BE2C (cell line): ENCODE measurements at regions not wholly inside any gene's neighbourhood (a gene's known extent, or its start where the extent isn't known, plus 50 kb on each side); places are given as distances from the start of the nearest gene placed in this dataset.

Source experiments
- DNase-seq: peaks from one replicate; pipeline ENCODE4 v3.0.0-alpha.2; 2020
- H3K27me3 ChIP-seq: fragments of 250-450 bp; sonication (Bioruptor Pico); 2 replicates; pipeline ENCODE4 v1.5.1; 2020; ENCODE audit warnings: mild to moderate bottlenecking
- H3K36me3 ChIP-seq: fragments of 250-450 bp; sonication (Bioruptor Pico); 2 replicates; pipeline ENCODE4 v1.5.1; 2020; ENCODE audit warnings: mild to moderate bottlenecking
- H3K4me1 ChIP-seq: fragments of 250-450 bp; sonication (Bioruptor Pico); 2 replicates; pipeline ENCODE4 v1.5.1; 2020
- H3K4me3 ChIP-seq: 2 replicates; pipeline ENCODE4 v1.5.1; 2011; ENCODE audit warnings: low read depth, low read length
- H3K9me3 ChIP-seq: fragments of 250-450 bp; sonication (Bioruptor Pico); 2 replicates; pipeline ENCODE4 v1.5.1; 2020
- TF ChIP-seq, protein P1 (sequence below): IDR thresholded peaks from 2 replicates; pipeline ENCODE4 v1.5.1; 2012; ENCODE audit warnings: mild to moderate bottlenecking, low read depth, low read length

DNA sequence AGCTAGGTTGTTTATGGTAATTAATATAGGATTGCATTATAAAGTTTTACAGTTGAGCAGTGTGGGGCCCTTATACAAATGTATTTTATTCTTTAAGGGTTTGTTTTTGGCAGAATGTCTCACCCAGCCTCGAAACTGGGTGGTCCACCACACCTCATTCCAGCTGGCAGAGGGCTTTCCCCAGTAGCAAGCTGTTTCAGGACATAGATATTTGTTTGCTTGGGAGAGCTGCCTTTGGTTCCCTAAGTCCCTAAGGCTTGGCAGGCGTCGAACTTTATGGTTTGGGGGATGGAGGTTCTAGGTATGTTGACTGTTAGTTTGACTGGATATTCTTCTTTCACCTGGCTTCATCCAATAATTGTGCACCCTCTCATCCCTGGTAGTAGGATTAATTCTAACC lies 205.9 kb downstream of the KCNS3 start:
- no peaks in the 10 kb centered on the region for H3K4me1 ChIP-seq
- no peaks in the 10 kb centered on the region for H3K36me3 ChIP-seq
- DNase-seq = no peak
- TF ChIP-seq, protein P1, sequence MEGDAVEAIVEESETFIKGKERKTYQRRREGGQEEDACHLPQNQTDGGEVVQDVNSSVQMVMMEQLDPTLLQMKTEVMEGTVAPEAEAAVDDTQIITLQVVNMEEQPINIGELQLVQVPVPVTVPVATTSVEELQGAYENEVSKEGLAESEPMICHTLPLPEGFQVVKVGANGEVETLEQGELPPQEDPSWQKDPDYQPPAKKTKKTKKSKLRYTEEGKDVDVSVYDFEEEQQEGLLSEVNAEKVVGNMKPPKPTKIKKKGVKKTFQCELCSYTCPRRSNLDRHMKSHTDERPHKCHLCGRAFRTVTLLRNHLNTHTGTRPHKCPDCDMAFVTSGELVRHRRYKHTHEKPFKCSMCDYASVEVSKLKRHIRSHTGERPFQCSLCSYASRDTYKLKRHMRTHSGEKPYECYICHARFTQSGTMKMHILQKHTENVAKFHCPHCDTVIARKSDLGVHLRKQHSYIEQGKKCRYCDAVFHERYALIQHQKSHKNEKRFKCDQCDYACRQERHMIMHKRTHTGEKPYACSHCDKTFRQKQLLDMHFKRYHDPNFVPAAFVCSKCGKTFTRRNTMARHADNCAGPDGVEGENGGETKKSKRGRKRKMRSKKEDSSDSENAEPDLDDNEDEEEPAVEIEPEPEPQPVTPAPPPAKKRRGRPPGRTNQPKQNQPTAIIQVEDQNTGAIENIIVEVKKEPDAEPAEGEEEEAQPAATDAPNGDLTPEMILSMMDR = no peak
- H3K27me3 ChIP-seq = no peaks in the 10 kb centered on the region
- H3K9me3 ChIP-seq = no peaks in the 10 kb centered on the region
- H3K4me3 ChIP-seq = no peak overlapping the region

DNA sequence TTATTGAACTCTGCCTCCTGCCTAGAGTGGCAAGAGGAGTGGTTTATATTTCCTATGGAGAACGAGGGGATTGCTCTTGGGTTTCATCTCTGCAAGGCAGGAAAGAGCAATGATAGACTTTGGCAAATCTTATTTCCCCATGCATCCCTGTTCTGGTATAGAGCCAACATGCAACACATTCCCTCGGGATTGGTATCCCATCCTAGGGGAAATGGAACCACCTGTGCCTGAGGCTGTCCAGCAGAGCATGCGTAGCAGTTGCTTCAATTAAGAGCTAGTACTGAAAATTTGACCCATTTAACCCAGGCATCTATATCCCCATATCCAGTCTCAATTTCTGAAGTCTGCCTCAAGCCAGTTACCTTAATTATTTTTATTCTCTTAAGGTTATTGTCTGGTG lies 205.3 kb downstream of the KCNS3 start:
- H3K27me3 ChIP-seq = no peaks in the 10 kb centered on the region
- H3K4me3 ChIP-seq = no peak overlapping the region
- TF ChIP-seq, protein P1 = no peak
- no peaks in the 10 kb centered on the region for H3K9me3 ChIP-seq
- no peaks in the 10 kb centered on the region for H3K36me3 ChIP-seq
- no peak for DNase-seq
- no peaks in the 10 kb centered on the region for H3K4me1 ChIP-seq

DNA sequence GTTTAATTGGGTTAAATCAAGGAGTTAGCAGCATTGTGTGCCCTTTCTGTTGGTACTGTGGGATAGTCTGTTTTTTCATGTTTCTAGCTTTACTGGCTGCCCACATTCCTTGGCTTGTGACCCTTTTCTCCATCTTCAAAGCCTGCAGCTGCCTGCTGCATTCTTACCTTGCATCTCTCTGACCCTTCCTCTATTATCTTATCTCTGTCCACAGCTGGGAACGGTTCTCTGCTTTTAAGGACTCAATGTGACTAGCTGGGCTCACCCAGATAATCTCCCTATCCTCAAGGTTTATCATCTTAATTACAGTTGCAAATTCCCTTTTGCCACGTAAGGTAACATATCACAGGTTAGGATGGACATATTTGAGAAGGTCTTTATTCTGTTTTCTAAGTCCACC lies 199.7 kb downstream of the KCNS3 start:
- no peaks in the 10 kb centered on the region for H3K36me3 ChIP-seq
- DNase-seq = no peak
- no peaks in the 10 kb centered on the region for H3K27me3 ChIP-seq
- H3K9me3 ChIP-seq = no peaks in the 10 kb centered on the region
- TF ChIP-seq, protein P1 = no peak
- no peak overlapping the region for H3K4me3 ChIP-seq
- no peaks in the 10 kb centered on the region for H3K4me1 ChIP-seq

DNA sequence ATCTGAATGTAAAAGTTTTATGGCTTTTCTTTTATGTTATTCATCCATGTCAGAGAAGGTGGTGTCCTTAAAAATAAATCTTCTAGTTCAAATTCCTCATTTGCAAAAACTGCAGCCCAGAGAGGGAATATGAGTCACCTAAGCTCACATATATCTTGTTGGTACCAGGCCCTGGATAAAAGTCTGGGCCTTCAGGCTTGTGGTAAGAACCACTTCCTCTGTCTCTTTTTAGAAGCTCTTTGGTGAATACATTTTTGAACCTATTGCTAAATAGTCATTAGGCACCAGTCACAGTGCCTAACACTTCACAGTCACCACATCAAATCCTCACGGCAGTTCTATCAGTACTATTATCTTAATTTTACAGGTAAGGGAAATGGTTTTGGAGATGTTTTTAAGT lies 199.2 kb downstream of the KCNS3 start:
- no peak for DNase-seq
- TF ChIP-seq, protein P1 = no peak
- no peaks in the 10 kb centered on the region for H3K36me3 ChIP-seq
- no peaks in the 10 kb centered on the region for H3K27me3 ChIP-seq
- H3K4me1 ChIP-seq = no peaks in the 10 kb centered on the region
- H3K4me3 ChIP-seq = no peak overlapping the region
- H3K9me3 ChIP-seq = no peaks in the 10 kb centered on the region

DNA sequence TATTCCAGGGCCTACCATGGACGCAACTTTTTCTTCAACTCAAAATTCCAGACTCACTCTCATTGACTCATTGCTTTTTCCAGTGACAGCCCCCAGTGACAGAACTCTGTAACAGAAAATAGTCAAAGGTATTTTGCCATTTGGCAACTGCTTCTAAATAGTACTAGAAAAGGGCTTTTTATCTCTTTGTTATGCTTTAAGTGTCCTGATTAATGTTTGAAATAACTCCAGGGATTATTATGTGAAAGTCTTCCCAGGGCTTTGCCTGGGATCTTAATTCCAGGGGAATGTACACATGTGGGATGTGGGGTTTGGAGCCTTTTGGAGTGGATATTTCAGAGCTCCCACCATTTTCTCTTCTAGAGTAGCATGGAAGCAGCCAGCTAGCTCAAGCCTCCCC lies 198.8 kb downstream of the KCNS3 start:
- no peak overlapping the region for H3K4me3 ChIP-seq
- no peaks in the 10 kb centered on the region for H3K27me3 ChIP-seq
- no peak for DNase-seq
- TF ChIP-seq, protein P1 = no peak
- no peaks in the 10 kb centered on the region for H3K36me3 ChIP-seq
- no peaks in the 10 kb centered on the region for H3K9me3 ChIP-seq
- H3K4me1 ChIP-seq = no peaks in the 10 kb centered on the region

DNA sequence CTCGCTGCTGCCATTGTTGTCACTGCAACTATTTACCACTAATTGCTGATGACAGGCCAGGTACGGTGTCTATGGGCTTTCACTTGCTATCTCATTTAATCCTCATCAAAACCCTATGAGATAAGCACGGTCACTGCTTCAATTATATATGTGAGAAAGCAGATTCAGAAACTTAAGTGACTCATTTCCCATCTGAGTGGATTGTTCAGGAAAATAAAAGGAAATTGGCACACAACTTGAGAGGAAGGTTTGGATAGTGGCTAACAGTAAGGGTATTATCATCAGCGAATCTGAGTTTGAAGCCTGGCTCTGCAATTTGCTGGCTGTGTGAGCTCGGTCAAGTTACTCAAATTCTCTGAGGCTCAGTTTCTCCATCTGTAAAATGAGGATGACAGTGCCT lies 196.0 kb downstream of the KCNS3 start:
- no peaks in the 10 kb centered on the region for H3K36me3 ChIP-seq
- H3K4me1 ChIP-seq = no peaks in the 10 kb centered on the region
- H3K4me3 ChIP-seq = no peak overlapping the region
- TF ChIP-seq, protein P1 = no peak
- no peaks in the 10 kb centered on the region for H3K9me3 ChIP-seq
- no peak for DNase-seq
- H3K27me3 ChIP-seq = no peaks in the 10 kb centered on the region
